ENCODE measurements at regions not wholly inside any gene's neighbourhood (a gene's known extent, or its start where the extent isn't known, plus 50 kb on each side); places are given as distances from the start of the nearest gene placed in this dataset.

- no peak for DNase-seq
Observed at GRCh38 chr6:156109713-156110112, 654.1 kb upstream of the NOX3 start.

- DNase-seq: peak; percentile 51
Observed at GRCh38 chr6:156107624-156108101, 652.0 kb upstream of the NOX3 start.

GRCh38 chr6:156102129-156102528, 646.5 kb upstream of the NOX3 start:
- no peak for DNase-seq

- no peak for DNase-seq
Observed at GRCh38 chr6:156098839-156099238, 643.2 kb upstream of the NOX3 start.

GRCh38 chr6:156087487-156087886, 631.8 kb upstream of the NOX3 start:
- DNase-seq: no peak

GRCh38 chr6:156082012-156082411, 626.4 kb upstream of the NOX3 start:
- no peak for DNase-seq

- no peak for DNase-seq
Observed at GRCh38 chr6:156080371-156080770, 624.7 kb upstream of the NOX3 start.

- DNase-seq: no peak
Observed at GRCh38 chr6:156068881-156069280, 613.2 kb upstream of the NOX3 start.

GRCh38 chr6:156065849-156066248, 610.2 kb upstream of the NOX3 start:
- DNase-seq: no peak

GRCh38 chr6:156062091-156062563, 606.5 kb upstream of the NOX3 start:
- DNase-seq: no peak

GRCh38 chr6:156061465-156061864, 605.8 kb upstream of the NOX3 start:
- DNase-seq: no peak

- DNase-seq: no peak
Observed at GRCh38 chr6:156060013-156060412, 604.4 kb upstream of the NOX3 start.

- DNase-seq: no peak
Observed at GRCh38 chr6:156058356-156058755, 602.7 kb upstream of the NOX3 start.

GRCh38 chr6:156057869-156058268, 602.2 kb upstream of the NOX3 start:
- no peak for DNase-seq

- no peak for DNase-seq
Observed at GRCh38 chr6:156056085-156056484, 600.4 kb upstream of the NOX3 start.

- DNase-seq: no peak
Observed at GRCh38 chr6:156053626-156054025, 598.0 kb upstream of the NOX3 start.

- no peak for DNase-seq
Observed at GRCh38 chr6:156046841-156047449, 591.3 kb upstream of the NOX3 start.

- DNase-seq: no peak
Observed at GRCh38 chr6:156046268-156046665, 590.6 kb upstream of the NOX3 start.

- DNase-seq: no peak
Observed at GRCh38 chr6:156045401-156046267, 590.0 kb upstream of the NOX3 start.

GRCh38 chr6:156033598-156033997, 578.0 kb upstream of the NOX3 start:
- DNase-seq: no peak

GRCh38 chr6:156031516-156031915, 575.9 kb upstream of the NOX3 start:
- DNase-seq: no peak

GRCh38 chr6:156030053-156030452, 574.4 kb upstream of the NOX3 start:
- no peak for DNase-seq

- DNase-seq: no peak
Observed at GRCh38 chr6:156029286-156029985, 573.8 kb upstream of the NOX3 start.
